Middle frontal gyrus (tissue), 1 donor: ENCODE measurements at regions not wholly inside any gene's neighbourhood (a gene's known extent, or its start where the extent isn't known, plus 50 kb on each side); places are given as distances from the start of the nearest gene placed in this dataset.

Source experiments
- DNase-seq: peaks from one replicate; pipeline ENCODE4 v3.0.0-alpha.2; 2015; ENCODE audit warnings: low spot score; ENCODE audit errors: extremely low spot score

DNA sequence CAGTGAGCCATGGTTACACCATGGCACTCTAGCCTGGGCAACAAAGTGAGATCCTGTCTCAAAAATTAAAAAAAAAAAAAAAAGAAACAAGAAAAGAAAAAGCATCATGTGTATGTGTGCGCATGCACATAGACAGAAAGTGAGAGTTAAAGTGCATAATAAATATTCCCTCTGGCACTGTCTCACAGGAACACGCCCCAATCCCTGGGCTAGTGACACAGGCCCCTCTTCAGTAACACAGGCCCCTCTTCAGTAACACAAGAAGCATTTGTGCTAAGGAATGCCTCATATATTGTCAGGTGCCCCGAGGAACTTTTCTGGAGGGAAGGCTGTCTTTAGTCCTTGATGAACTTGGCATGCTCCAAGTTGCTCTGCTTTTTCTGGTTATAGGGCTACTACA lies 57.5 kb downstream of the RPL27A start:
- no peak for DNase-seq

DNA sequence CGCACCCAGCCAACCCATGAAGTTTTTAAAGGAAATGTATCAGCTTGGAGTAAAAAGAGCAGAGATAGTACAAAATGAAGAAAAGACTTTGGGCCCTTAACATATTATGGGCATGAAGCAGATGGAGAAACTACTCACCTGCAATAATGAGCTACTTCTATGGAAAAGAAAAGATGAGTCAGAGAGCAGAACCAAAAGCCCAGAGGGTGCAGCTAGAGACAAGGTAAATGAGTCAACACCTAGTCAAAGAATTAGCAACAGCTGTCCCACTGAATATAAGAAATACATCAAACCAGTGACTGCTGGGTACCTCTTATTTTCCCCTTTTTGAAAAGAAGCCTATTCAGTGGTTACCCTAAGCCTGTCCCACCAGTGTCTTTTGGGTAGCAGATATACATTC lies 61.8 kb downstream of the RPL27A start:
- no peak for DNase-seq

DNA sequence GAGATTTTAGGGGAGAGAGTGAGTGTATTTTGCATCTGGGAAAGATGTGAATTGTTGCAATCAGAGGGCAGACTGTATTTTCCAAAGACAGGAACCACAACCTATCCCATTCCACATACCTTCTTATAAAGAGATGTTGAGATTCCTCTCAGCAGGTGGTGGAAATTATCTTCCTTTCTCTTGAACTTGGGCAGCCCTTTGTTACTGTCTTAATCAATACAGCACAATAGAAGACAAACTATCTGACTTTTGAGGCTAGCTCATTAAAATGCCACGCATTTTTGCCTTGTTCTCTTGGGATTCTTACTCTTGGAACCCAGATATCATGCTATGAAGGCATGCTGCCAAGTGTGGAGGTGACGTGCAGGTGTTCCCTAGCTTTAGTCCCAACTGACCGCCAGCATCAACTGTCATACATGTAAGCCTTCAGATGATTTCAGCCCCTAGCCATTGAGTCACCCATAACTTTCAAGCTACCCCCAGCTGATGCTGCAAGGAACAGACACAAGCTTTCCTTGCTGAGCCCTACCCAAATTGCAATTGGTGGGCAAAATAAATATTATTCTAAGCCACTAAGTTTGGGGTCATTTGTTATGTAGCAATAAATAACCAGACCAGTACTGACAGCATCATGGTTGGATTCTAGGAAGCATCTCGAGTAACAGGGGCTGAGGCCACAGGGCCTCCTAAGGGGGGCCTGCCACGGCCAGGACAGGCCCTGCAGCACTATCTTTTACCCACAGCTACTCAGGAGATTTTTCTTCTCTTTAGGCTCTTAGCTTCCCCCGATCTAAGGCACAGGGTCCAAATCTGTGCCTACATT lies 63.0 kb downstream of the RPL27A start:
- no peak for DNase-seq

GRCh38 chr11:8746331-8746974 lies 63.9 kb downstream of the RPL27A start:
- DNase-seq: no peak

GRCh38 chr11:8747173-8747572 lies 64.6 kb downstream of the RPL27A start:
- DNase-seq: no peak

- DNase-seq: no peak
Observed at GRCh38 chr11:8748317-8748716, 65.7 kb downstream of the RPL27A start.

- no peak for DNase-seq
Observed at GRCh38 chr11:8749202-8749601, 66.6 kb downstream of the RPL27A start.

GRCh38 chr11:8754241-8754640 lies 71.6 kb downstream of the RPL27A start:
- DNase-seq: no peak

GRCh38 chr11:8756201-8756600 lies 73.6 kb downstream of the RPL27A start:
- DNase-seq: no peak

DNA sequence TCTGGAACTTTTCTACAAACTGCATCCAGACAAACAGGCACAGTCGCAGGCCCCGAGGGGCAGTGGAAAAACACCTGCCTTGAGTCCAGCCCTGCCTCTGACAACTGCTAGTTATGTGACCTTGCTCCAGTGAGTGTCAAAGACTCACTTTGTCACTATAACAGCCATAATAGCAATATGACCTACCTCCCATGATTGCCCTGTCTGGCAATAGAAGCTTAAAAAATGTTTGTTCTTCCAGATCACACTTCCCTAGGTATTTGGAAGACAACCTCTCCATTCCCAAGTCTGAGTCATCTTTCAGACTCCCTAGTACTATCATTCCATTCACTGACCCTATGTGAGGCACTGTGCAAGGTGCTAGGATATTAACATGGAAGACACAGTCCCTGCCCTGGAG lies 74.5 kb downstream of the RPL27A start:
- no peak for DNase-seq

- DNase-seq: no peak
Observed at GRCh38 chr11:8757533-8757932, 74.9 kb downstream of the RPL27A start.

- no peak for DNase-seq
Observed at GRCh38 chr11:8758619-8759169, 76.1 kb downstream of the RPL27A start.

DNA sequence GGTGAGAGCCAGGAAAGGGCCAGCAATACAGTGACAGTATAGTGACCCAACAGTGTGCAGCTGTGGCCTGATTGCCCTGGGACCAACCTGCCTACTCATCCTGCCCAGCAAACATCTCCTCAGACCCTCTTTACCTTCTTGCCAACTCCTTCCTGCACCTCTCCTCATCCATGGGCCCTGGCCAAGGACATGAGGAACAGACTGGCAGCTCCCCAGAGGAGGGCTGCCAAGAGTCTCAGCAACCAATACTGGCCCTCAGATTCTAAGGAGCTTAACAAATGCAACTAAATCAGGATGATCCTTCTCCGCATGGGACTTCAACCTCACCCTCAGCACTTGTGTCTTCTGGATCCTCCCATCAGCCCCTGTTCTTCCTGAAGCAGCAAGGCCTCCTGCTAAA lies 77.0 kb downstream of the RPL27A start:
- DNase-seq: no peak

GRCh38 chr11:8760896-8761295 lies 78.3 kb downstream of the RPL27A start:
- DNase-seq: no peak

DNA sequence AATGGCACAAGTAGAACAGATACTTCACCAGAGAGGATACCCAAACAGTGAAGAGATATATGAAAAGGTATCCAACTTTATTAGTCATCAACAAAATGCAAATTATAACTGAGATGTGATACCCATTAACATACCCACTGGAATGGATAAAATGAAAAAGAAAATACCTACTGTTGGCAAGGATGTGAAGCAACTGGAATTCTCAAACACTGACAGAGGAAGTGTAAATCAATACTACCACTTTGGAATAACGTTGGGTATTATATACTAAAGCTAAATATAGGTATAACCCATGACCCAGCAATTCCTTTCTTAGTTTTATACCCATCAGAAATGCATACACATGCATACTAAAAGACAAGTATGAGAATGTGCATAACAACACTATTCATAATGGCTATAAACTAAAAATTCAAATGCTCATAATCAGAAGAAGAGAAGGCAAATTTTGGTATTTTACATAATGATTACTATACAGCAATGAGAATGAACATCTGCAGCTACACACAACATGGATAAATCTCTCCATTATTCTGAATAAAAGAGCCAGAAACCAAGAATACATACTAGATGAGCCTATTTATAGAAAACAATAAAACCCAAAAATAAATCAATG lies 80.6 kb downstream of the RPL27A start:
- no peak for DNase-seq

- DNase-seq: no peak
Observed at GRCh38 chr11:8765294-8765693, 82.7 kb downstream of the RPL27A start.

GRCh38 chr11:8766043-8766987 lies 83.7 kb downstream of the RPL27A start:
- DNase-seq: no peak

GRCh38 chr11:8766988-8767374 lies 84.4 kb downstream of the RPL27A start:
- DNase-seq: no peak

DNA sequence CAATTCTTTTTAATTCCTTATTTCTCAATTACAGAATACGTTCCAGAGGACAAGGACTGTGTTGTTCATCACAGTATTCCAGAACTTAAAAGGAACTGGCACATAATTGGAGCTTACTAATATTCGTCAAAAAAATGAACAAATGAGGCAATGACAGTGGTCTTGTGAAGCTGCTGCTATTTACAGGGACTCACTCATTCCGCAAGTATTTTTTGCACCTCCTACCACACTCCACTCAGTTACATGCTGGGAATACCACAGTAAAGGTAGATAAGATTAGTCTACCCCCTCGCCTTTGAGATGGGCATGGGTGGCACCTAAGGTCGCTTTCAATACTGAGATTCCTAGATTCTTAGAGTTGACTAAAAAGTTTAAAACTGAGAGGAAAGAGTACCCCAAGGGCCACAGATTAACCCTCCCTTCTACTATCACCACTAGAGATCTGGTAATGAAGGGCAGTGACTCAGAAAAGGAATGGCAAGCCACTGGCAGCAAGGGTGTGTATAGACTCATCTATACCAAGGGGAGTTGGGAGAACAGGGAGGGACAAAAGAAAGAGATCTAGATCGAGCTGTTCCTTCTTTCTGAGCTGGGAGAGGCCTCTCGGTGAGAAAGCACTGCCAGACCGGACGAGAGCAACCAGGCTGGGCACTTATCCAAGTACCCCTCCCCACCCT lies 85.0 kb downstream of the RPL27A start:
- DNase-seq: no peak

DNA sequence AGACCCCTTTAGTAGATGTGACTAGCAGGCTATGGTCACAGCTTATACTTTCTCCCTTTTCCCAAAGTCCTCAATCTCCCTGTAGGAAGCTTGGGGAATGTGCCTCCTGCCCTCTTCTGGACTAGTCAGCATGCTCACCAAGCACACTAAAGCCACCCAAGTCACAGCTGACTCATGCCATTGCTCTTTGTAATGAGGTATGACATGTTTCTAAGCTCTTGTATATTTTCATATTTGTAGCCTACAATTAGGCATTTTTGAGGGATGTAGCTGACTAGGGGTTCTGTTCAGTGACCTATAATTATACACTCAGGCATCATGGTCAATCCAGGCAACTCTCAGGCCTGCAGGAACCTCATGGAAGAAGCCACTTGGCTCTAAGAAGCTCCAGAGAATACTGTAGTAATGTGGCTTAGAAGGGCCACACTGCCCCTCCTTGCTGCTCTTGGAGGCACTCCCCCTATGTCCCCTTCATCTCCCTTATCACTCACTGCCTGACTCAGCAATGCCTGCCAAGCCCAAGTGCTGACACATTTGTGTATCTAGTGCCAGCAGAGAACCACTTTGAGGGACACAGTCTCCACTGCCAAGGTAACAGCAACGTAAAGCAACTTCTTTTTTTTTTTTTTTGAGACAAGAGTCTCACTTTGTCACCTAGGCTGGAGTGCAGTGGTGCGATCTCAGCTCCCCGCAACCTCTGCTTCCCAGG lies 86.2 kb downstream of the RPL27A start:
- no peak for DNase-seq
